ENCODE measurements at regions not wholly inside any gene's neighbourhood (a gene's known extent, or its start where the extent isn't known, plus 50 kb on each side); places are given as distances from the start of the nearest gene placed in this dataset.

DNA sequence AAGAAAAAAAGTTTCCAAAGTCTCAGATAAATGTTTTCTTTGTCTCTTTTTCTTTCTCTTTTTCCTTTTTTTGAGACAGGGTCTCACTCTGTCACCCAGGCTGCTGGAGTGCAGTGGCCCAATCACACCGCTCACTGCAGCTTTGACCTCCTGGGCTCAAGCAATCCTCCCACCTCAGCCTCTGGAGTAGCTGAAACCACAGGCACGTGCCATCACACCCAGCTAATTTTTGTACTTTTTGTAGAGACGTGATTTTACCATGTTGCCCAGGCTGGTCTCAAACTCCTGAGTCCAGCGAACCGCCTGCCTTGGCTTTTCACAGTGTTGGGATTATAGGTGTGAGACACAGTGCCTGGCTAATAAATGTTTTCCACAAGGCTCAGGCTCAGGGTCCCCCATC, 53.3 kb upstream of the KSR1 start:
- Histone ChIP-seq H2BK12ac (ENCODE audit: low read length) (no peak overlapping the region), H2AFZ (ENCODE audit: insufficient read depth, low read length, poor library complexity) (no peak overlapping the region), H3K4me3 (ENCODE audit: low read depth, low read length) (no peak overlapping the region), H3K9ac (ENCODE audit: low read length) (no peak overlapping the region), H4K8ac (ENCODE audit: low read depth, low read length) (no peak overlapping the region), H3K4me2 (ENCODE audit: low read length) (no peak overlapping the region), H3K79me2 (ENCODE audit: control insufficient read depth, insufficient read depth, low read length, poor library complexity) (no peaks in the 10 kb centered on the region), H3K23ac (ENCODE audit: low read length) (no peak overlapping the region), H4K12ac (ENCODE audit: low read depth, low read length) (no peak overlapping the region), H3K27me3 (ENCODE audit: insufficient read depth, low read length) (no peaks in the 10 kb centered on the region), H2BK120ac (ENCODE audit: insufficient read depth, low read length, poor library complexity) (no peak overlapping the region), H3K18ac (ENCODE audit: low read length) (no peak overlapping the region), H2BK5ac (ENCODE audit: low read depth, low read length, poor library complexity) (no peak overlapping the region), H2AK5ac (ENCODE audit: low read length) (no peak overlapping the region), H3K27ac (ENCODE audit: low read depth, low read length) (no peak overlapping the region), H3K79me1 (ENCODE audit: low read length) (no peaks in the 10 kb centered on the region), H3K4ac (ENCODE audit: low read depth, low read length) (no peak overlapping the region), H4K91ac (ENCODE audit: low read depth, low read length) (no peak overlapping the region), H3K36me3 (ENCODE audit: control insufficient read depth in 1 of 2, insufficient read depth in 2 of 2, low read length in 2 of 2) (no peaks in the 10 kb centered on the region), H3K14ac (ENCODE audit: low read length) (no peak overlapping the region), H3K9me3 (ENCODE audit: insufficient read depth, low read depth, low read length) (peaks cover 2% of the 10 kb centered on the region), H3K4me1 (ENCODE audit: control insufficient read depth in 1 of 2, insufficient read depth in 2 of 2, low read length in 2 of 2) (no peaks in the 10 kb centered on the region)
- no CpG with 5 or more reads among the region's 5 CpGs for WGBS (ENCODE audit: extremely low coverage, insufficient coverage, insufficient read length)
- no peak for DNase-seq

DNA sequence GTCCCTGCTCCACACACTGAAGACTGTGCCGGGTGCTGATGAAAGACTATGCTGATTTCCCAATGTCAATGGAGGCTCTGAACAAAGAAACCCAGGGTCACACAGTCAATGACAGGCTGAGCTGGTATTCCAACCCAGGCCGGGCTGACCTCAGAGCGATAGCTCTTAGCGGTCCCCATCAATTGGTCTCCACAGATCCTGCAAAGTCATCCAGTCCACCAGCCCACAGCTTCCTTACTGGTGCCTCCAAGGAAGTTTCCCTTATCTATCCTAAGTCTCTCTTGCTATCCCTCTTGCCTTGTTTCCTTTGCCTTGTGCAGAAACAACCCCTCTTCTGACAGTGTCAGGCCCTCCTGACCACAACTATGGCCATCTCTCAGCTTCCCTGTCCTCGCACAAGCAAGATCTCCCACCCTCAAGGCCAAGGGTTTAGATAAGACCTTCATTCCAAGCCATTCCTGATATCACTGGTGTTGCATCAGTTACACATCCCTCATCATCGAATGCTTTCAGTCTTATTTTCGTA, 52.7 kb upstream of the KSR1 start:
- Histone ChIP-seq H3K9ac (ENCODE audit: low read length) (no peak overlapping the region), H3K18ac (ENCODE audit: low read length) (no peak overlapping the region), H2BK12ac (ENCODE audit: low read length) (no peak overlapping the region), H4K12ac (ENCODE audit: low read depth, low read length) (no peak overlapping the region), H3K4me2 (ENCODE audit: low read length) (no peak overlapping the region), H3K36me3 (ENCODE audit: control insufficient read depth in 1 of 2, insufficient read depth in 2 of 2, low read length in 2 of 2) (no peaks in the 10 kb centered on the region), H3K27ac (ENCODE audit: low read depth, low read length) (no peak overlapping the region), H3K23ac (ENCODE audit: low read length) (no peak overlapping the region), H3K9me3 (ENCODE audit: insufficient read depth, low read depth, low read length) (peaks cover 2% of the 10 kb centered on the region), H2AK5ac (ENCODE audit: low read length) (no peak overlapping the region), H3K79me1 (ENCODE audit: low read length) (no peaks in the 10 kb centered on the region), H3K79me2 (ENCODE audit: control insufficient read depth, insufficient read depth, low read length, poor library complexity) (no peaks in the 10 kb centered on the region), H2BK5ac (ENCODE audit: low read depth, low read length, poor library complexity) (no peak overlapping the region), H3K27me3 (ENCODE audit: insufficient read depth, low read length) (no peaks in the 10 kb centered on the region), H3K4me3 (ENCODE audit: low read depth, low read length) (no peak overlapping the region), H3K14ac (ENCODE audit: low read length) (no peak overlapping the region), H4K8ac (ENCODE audit: low read depth, low read length) (no peak overlapping the region), H3K4me1 (ENCODE audit: control insufficient read depth in 1 of 2, insufficient read depth in 2 of 2, low read length in 2 of 2) (no peaks in the 10 kb centered on the region), H2BK120ac (ENCODE audit: insufficient read depth, low read length, poor library complexity) (no peak overlapping the region), H3K4ac (ENCODE audit: low read depth, low read length) (no peak overlapping the region), H4K91ac (ENCODE audit: low read depth, low read length) (no peak overlapping the region), H2AFZ (ENCODE audit: insufficient read depth, low read length, poor library complexity) (no peak overlapping the region)
- WGBS (ENCODE audit: extremely low coverage, insufficient coverage, insufficient read length): no CpG with 5 or more reads among the region's 7 CpGs
- no peak for DNase-seq

DNA sequence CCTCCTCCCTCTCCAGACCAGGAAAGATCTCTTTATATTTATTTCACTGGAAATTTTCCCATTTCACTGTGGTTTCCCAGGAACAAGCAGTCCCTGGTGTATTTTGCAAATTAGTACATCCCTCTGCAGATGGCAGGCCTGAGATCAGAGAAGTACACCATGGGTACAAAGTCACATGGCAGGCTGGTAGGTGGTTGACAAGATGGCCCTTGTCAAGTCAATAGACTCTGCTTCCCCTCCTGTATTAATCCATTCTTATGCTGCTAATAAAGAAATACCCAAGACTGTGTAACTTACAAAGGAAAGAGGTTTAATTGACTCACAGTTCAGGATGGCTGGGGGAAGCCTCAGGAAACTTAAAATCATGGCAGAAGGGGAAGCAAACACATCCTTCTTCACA, 51.6 kb upstream of the KSR1 start:
- Histone ChIP-seq H3K9me3 (ENCODE audit: insufficient read depth, low read depth, low read length) (peaks cover 2% of the 10 kb centered on the region), H2BK12ac (ENCODE audit: low read length) (no peak overlapping the region), H2BK120ac (ENCODE audit: insufficient read depth, low read length, poor library complexity) (no peak overlapping the region), H3K14ac (ENCODE audit: low read length) (no peak overlapping the region), H4K12ac (ENCODE audit: low read depth, low read length) (no peak overlapping the region), H3K23ac (ENCODE audit: low read length) (no peak overlapping the region), H3K9ac (ENCODE audit: low read length) (no peak overlapping the region), H4K8ac (ENCODE audit: low read depth, low read length) (no peak overlapping the region), H4K91ac (ENCODE audit: low read depth, low read length) (no peak overlapping the region), H3K4me3 (ENCODE audit: low read depth, low read length) (no peak overlapping the region), H3K18ac (ENCODE audit: low read length) (no peak overlapping the region), H3K27ac (ENCODE audit: low read depth, low read length) (no peak overlapping the region), H3K4me2 (ENCODE audit: low read length) (no peak overlapping the region), H3K4me1 (ENCODE audit: control insufficient read depth in 1 of 2, insufficient read depth in 2 of 2, low read length in 2 of 2) (no peaks in the 10 kb centered on the region), H2AK5ac (ENCODE audit: low read length) (no peak overlapping the region), H3K79me1 (ENCODE audit: low read length) (no peaks in the 10 kb centered on the region), H2AFZ (ENCODE audit: insufficient read depth, low read length, poor library complexity) (no peak overlapping the region), H3K27me3 (ENCODE audit: insufficient read depth, low read length) (no peaks in the 10 kb centered on the region), H2BK5ac (ENCODE audit: low read depth, low read length, poor library complexity) (no peak overlapping the region), H3K36me3 (ENCODE audit: control insufficient read depth in 1 of 2, insufficient read depth in 2 of 2, low read length in 2 of 2) (no peaks in the 10 kb centered on the region), H3K4ac (ENCODE audit: low read depth, low read length) (no peak overlapping the region), H3K79me2 (ENCODE audit: control insufficient read depth, insufficient read depth, low read length, poor library complexity) (no peaks in the 10 kb centered on the region)
- DNase-seq: no peak
